ENCODE measurements at regions not wholly inside any gene's neighbourhood (a gene's known extent, or its start where the extent isn't known, plus 50 kb on each side); places are given as distances from the start of the nearest gene placed in this dataset.
A peak's percentile ranks its signal among the peaks of the same experiment; 100 is the strongest.
"Not testable (repeated sequence)": the region's sequence is repeated elsewhere in the genome, so short reads cannot be mapped to it uniquely, and the experiment has no call there.

GRCh38 chr9:39674437-39675210, 319.2 kb downstream of the SPATA31A1 start:
- not testable (repeated sequence) for DNase-seq

GRCh38 chr9:39675211-39675553, 319.7 kb downstream of the SPATA31A1 start:
- DNase-seq = not testable (repeated sequence)

- DNase-seq = not testable (repeated sequence)
Measured at GRCh38 chr9:39678534-39679263, 323.2 kb downstream of the SPATA31A1 start.

- DNase-seq = not testable (repeated sequence)
Measured at GRCh38 chr9:39680694-39681401, 325.4 kb downstream of the SPATA31A1 start.

- not testable (repeated sequence) for DNase-seq
Measured at GRCh38 chr9:39728862-39729261, 373.4 kb downstream of the SPATA31A1 start.

- DNase-seq = not testable (repeated sequence)
Measured at GRCh38 chr9:39744898-39745297, 389.4 kb downstream of the SPATA31A1 start.

- not testable (repeated sequence) for DNase-seq
Measured at GRCh38 chr9:39775570-39775969, 420.1 kb downstream of the SPATA31A1 start.

GRCh38 chr9:39791356-39791755, 435.9 kb downstream of the SPATA31A1 start:
- DNase-seq = peak in 1 of 2 donors; percentile 27

- not testable (repeated sequence) for DNase-seq
Measured at GRCh38 chr9:39797935-39798334, 442.5 kb downstream of the SPATA31A1 start.

- DNase-seq = not testable (repeated sequence)
Measured at GRCh38 chr9:39799252-39799651, 443.8 kb downstream of the SPATA31A1 start.

- not testable (repeated sequence) for DNase-seq
Measured at GRCh38 chr9:39802561-39802960, 447.1 kb downstream of the SPATA31A1 start.

- peak; percentile 29 to 53 for DNase-seq
Measured at GRCh38 chr9:39809401-39810226, 454.1 kb downstream of the SPATA31A1 start.

GRCh38 chr9:39810401-39810800, 454.9 kb downstream of the SPATA31A1 start:
- not testable (repeated sequence) for DNase-seq

- not testable (repeated sequence) for DNase-seq
Measured at GRCh38 chr9:39811615-39812014, 456.1 kb downstream of the SPATA31A1 start.

- not testable (repeated sequence) for DNase-seq
Measured at GRCh38 chr9:39828457-39828856, 473.0 kb downstream of the SPATA31A1 start.

All from CD4-positive, alpha-beta T cell treated with Interferon alpha-2 for 1 hour (primary cell).